IMR-90 (cell line): ENCODE measurements at regions not wholly inside any gene's neighbourhood (a gene's known extent, or its start where the extent isn't known, plus 50 kb on each side); places are given as distances from the start of the nearest gene placed in this dataset.

Source experiments
- ATAC-seq: fragments of 200-7000 bp; cut with Tn5 transposase; 2 replicates; pipeline ENCODE4 v1.9.1; 2020; ENCODE audit warnings: low read depth, mild to moderate bottlenecking, moderate library complexity
- BruUV-seq: library from RNA; stranded (reverse); fragments of 400-500 nt; replicated peaks from 2 replicates; lab custom pipeline; 2021; lab: Mats Ljungman, UMichigan
- CTCF ChIA-PET: fragments of 300-600 bp; formaldehyde crosslinking; extraction: SDS; loops from one replicate; lab custom pipeline; 2021; ENCODE audit warnings: antibody characterized with exemption; lab: Yijun Ruan, JAX
- POLR2A ChIA-PET: fragments of 300-600 bp; sonication (Branson Sonifier 250); formaldehyde crosslinking; loops from one replicate; lab custom pipeline; 2022; ENCODE audit warnings: antibody characterized with exemption; ENCODE audit not compliant: unreplicated experiment; lab: Charles Lee
- DNase-seq: peaks from one replicate; pipeline ENCODE4 v3.0.0; 2013
- H2AFZ ChIP-seq: replicated peaks from 2 replicates; pipeline ENCODE3; 2013; ENCODE audit warnings: low read length, mild to moderate bottlenecking; ENCODE audit not compliant: poor library complexity
- H2AK5ac ChIP-seq: 2 replicates; pipeline ENCODE4 v1.6.1; 2013; ENCODE audit warnings: low read depth, low read length, inconsistent platforms
- H2AK9ac ChIP-seq: replicated peaks from 2 replicates; pipeline ENCODE3; 2013; ENCODE audit warnings: mild to moderate bottlenecking, low read depth, low read length, moderate library complexity; ENCODE audit not compliant: poor library complexity
- H2BK120ac ChIP-seq: 2 replicates; pipeline ENCODE4 v1.6.1; 2013; ENCODE audit warnings: low read depth, low read length, inconsistent platforms
- H2BK15ac ChIP-seq: 3 replicates; pipeline ENCODE4 v1.6.1; 2013; ENCODE audit warnings: low read depth, low read length, inconsistent platforms
- H2BK20ac ChIP-seq: 2 replicates; pipeline ENCODE4 v1.6.1; 2013; ENCODE audit warnings: low read depth, mild to moderate bottlenecking, inconsistent platforms, low read length, moderate library complexity
- H2BK5ac ChIP-seq: 2 replicates; pipeline ENCODE4 v1.6.1; 2013; ENCODE audit warnings: mild to moderate bottlenecking, low read depth, low read length, inconsistent platforms; ENCODE audit not compliant: poor library complexity, severe bottlenecking
- H3K14ac ChIP-seq: replicated peaks from 2 replicates; pipeline ENCODE4 v1.6.1; 2013; ENCODE audit warnings: low read depth, low read length, inconsistent platforms
- H3K18ac ChIP-seq: 2 replicates; pipeline ENCODE4 v1.6.1; 2013; ENCODE audit warnings: low read depth, low read length, control low read depth
- H3K23ac ChIP-seq: 2 replicates; pipeline ENCODE4 v1.6.1; 2013; ENCODE audit warnings: low read depth, low read length, inconsistent platforms
- H3K27ac ChIP-seq: 2 replicates; pipeline ENCODE4 v1.5.1; 2013; ENCODE audit warnings: mild to moderate bottlenecking, control low read depth, low read length; ENCODE audit not compliant: insufficient read depth
- H3K27me3 ChIP-seq: 2 replicates; pipeline ENCODE4 v1.6.1; 2013; ENCODE audit warnings: low read length; ENCODE audit not compliant: control insufficient read depth, insufficient read depth
- H3K36me3 ChIP-seq: 2 replicates; pipeline ENCODE4 v1.6.1; 2013; ENCODE audit warnings: low read length, mixed read lengths; ENCODE audit not compliant: control insufficient read depth, insufficient read depth
- H3K4ac ChIP-seq: 2 replicates; pipeline ENCODE4 v1.6.1; 2013; ENCODE audit warnings: low read depth, low read length, inconsistent platforms
- H3K4me1 ChIP-seq: 2 replicates; pipeline ENCODE4 v1.6.1; 2013; ENCODE audit warnings: low read length, mixed read lengths; ENCODE audit not compliant: control insufficient read depth, insufficient read depth
- H3K4me2 ChIP-seq: 2 replicates; pipeline ENCODE4 v1.6.1; 2013; ENCODE audit warnings: low read depth, mild to moderate bottlenecking, control low read depth, low read length, moderate library complexity
- H3K4me3 ChIP-seq: 2 replicates; pipeline ENCODE4 v1.5.1; 2013; ENCODE audit warnings: low read depth, mild to moderate bottlenecking, control low read depth, low read length, moderate library complexity; ENCODE audit not compliant: insufficient read depth
- H3K56ac ChIP-seq: 2 replicates; pipeline ENCODE4 v1.6.1; 2013; ENCODE audit warnings: low read length, inconsistent platforms; ENCODE audit not compliant: insufficient read depth; ENCODE audit errors: extremely low read depth
- H3K79me1 ChIP-seq, 2 experiments: 2 replicates each; pipeline ENCODE4 v1.6.1; 2013; ENCODE audit warnings: low read length in 2 of 2, inconsistent platforms in 1 of 2, low read depth in 1 of 2
- H3K9ac ChIP-seq: 2 replicates; pipeline ENCODE4 v1.6.1; 2013; ENCODE audit warnings: low read depth, low read length, control low read depth
- H3K9me1 ChIP-seq: 2 replicates; pipeline ENCODE4 v1.6.1; 2013; ENCODE audit warnings: low read length, inconsistent platforms; ENCODE audit not compliant: insufficient read depth
- H3K9me3 ChIP-seq: 2 replicates; pipeline ENCODE4 v1.6.1; 2013; ENCODE audit warnings: low read length; ENCODE audit not compliant: control insufficient read depth, insufficient read depth
- H4K20me1 ChIP-seq: 2 replicates; pipeline ENCODE4 v1.6.1; 2013; ENCODE audit warnings: low read length, inconsistent platforms; ENCODE audit not compliant: insufficient read depth
- H4K5ac ChIP-seq: 2 replicates; pipeline ENCODE4 v1.6.1; 2013; ENCODE audit warnings: mild to moderate bottlenecking, low read depth, low read length, control low read depth
- H4K8ac ChIP-seq, 2 experiments: 2 replicates each; pipeline ENCODE4 v1.6.1; 2013; ENCODE audit warnings: low read depth in 2 of 2, low read length in 2 of 2, control low read depth in 1 of 2, inconsistent platforms in 1 of 2
- H4K91ac ChIP-seq: 2 replicates; pipeline ENCODE4 v1.6.1; 2013; ENCODE audit warnings: low read depth, low read length, inconsistent platforms; ENCODE audit not compliant: insufficient read depth
- BHLHE40 ChIP-seq: fragments of 150-350 bp; IDR thresholded peaks from 2 replicates; pipeline ENCODE4 v1.6.1; 2016; ENCODE audit warnings: mild to moderate bottlenecking, low read depth, low read length
- CEBPB ChIP-seq: IDR thresholded peaks from 2 replicates; pipeline ENCODE4 v1.6.1; 2012; ENCODE audit warnings: low read depth, low read length, improper control_type of control experiment
- CHD1 ChIP-seq: IDR thresholded peaks from 2 replicates; pipeline ENCODE4 v1.6.1; 2012; ENCODE audit warnings: low read depth, low read length, improper control_type of control experiment
- CTCF ChIP-seq: conservative IDR thresholded peaks from 2 replicates; pipeline ENCODE4 v1.5.1; 2012; ENCODE audit warnings: mild to moderate bottlenecking, low read depth, low read length, improper control_type of control experiment
- ELK1 ChIP-seq: fragments of 150-350 bp; IDR thresholded peaks from 2 replicates; pipeline ENCODE4 v1.6.1; 2016; ENCODE audit warnings: low read depth, mild to moderate bottlenecking, low read length, moderate library complexity, borderline replicate concordance
- FOS ChIP-seq: fragments of 150-350 bp; IDR thresholded peaks from 2 replicates; pipeline ENCODE4 v1.6.1; 2016; ENCODE audit warnings: low read depth, low read length
- MAFK ChIP-seq: IDR thresholded peaks from 2 replicates; pipeline ENCODE4 v1.6.1; 2012; ENCODE audit warnings: low read depth, low read length, improper control_type of control experiment
- MAZ ChIP-seq: IDR thresholded peaks from 2 replicates; pipeline ENCODE4 v1.6.1; 2012; ENCODE audit warnings: low read depth, mild to moderate bottlenecking, low read length, improper control_type of control experiment, moderate library complexity, borderline replicate concordance
- MXI1 ChIP-seq: IDR thresholded peaks from 2 replicates; pipeline ENCODE4 v1.6.1; 2012; ENCODE audit warnings: low read depth, mild to moderate bottlenecking, low read length, moderate library complexity, borderline replicate concordance
- NFE2L2 ChIP-seq: fragments of 150-350 bp; IDR thresholded peaks from 2 replicates; pipeline ENCODE4 v1.6.1; 2016; ENCODE audit warnings: low read depth, mild to moderate bottlenecking, low read length
- POLR2A ChIP-seq: IDR thresholded peaks from 2 replicates; pipeline ENCODE4 v1.6.1; 2012; ENCODE audit warnings: mild to moderate bottlenecking, low read depth, low read length
- RAD21 ChIP-seq: IDR thresholded peaks from 2 replicates; pipeline ENCODE4 v1.6.1; 2012; ENCODE audit warnings: low read length, improper control_type of control experiment
- RCOR1 ChIP-seq: IDR thresholded peaks from 2 replicates; pipeline ENCODE4 v1.6.1; 2012; ENCODE audit warnings: mild to moderate bottlenecking, low read length, improper control_type of control experiment; ENCODE audit not compliant: insufficient replicate concordance
- RFX5 ChIP-seq: IDR thresholded peaks from 2 replicates; pipeline ENCODE4 v1.8.0; 2012; ENCODE audit warnings: low read depth, mild to moderate bottlenecking, low read length, moderate library complexity
- SMC3 ChIP-seq: fragments of 150-350 bp; IDR thresholded peaks from 2 replicates; pipeline ENCODE4 v1.6.1; 2016; ENCODE audit warnings: low read depth, mild to moderate bottlenecking, antibody characterized with exemption, low read length, moderate library complexity
- WGBS, 2 experiments: methylation state at CpG; one replicate each; pipeline versions ENCODE4 v1.1.5 to v1.1.7; 2013; ENCODE audit warnings: missing lambda C conversion rate in 2 of 2; ENCODE audit not compliant: insufficient read length in 1 of 2; ENCODE audit errors: extremely low coverage in 2 of 2; 5-methylcytosine and 5-hydroxymethylcytosine counted together
- dilution Hi-C: fragments of 300-500 bp; cut with HindIII; formaldehyde crosslinking; loops from one replicate; pipeline ENCODE4 v1.14.3; 2018; ENCODE audit warnings: low sequenced_read_pairs; ENCODE audit not compliant: unreplicated experiment
- in situ Hi-C: fragments of 300-500 bp; cut with MboI; formaldehyde crosslinking; loops from 3 replicates; pipeline ENCODE4 v1.14.3; 2019; ENCODE audit warnings: low sequenced_read_pairs, inconsistent platforms, mixed read lengths
- intact Hi-C: fragments of 100-400 bp; cut with micrococcal nuclease; formaldehyde crosslinking; loops from 2 replicates; pipeline ENCODE4 v1.10.0; 2022
- TF ChIP-seq, protein P1 (sequence below): fragments of 150-350 bp; IDR thresholded peaks from 2 replicates; pipeline ENCODE4 v1.6.1; 2017; ENCODE audit warnings: mild to moderate bottlenecking, antibody characterized with exemption, low read length, low read depth

DNA sequence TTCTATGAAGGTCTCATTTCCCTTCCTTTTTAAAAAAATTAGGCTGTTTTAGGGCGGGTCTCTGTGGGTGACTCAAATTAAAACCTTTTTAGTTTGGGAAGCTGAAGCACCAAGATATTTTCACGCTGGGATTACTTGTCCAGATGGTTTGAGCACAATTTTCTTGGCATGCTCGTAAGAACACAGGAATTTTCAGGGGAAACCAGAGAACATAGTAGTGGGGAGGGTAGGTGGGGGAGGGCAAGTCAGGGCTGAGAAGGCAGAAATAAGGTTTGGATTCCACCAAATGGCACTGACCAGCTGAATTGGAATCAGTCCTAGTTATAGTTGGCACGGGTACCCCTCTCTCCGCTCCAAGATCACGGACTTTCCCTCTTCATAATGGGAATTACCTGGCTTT lies 97.3 kb upstream of the LRIG1 start:
- WGBS, 2 experiments = 25% methylated on average over 2 of the region's 6 CpGs; no CpG with 5 or more reads in 1 of the 2 experiments
- POLR2A ChIA-PET = no interaction called here
- Histone ChIP-seq H3K4me1 (peaks cover 8% of the 10 kb centered on the region), H3K18ac (no peak overlapping the region), H2BK20ac (peak overlapping the region; percentile 58; the same call in 1 of the 2 replicates), H4K91ac (peak overlapping the region; percentile 38; the same call in 1 of the 2 replicates), H3K9ac (no peak overlapping the region), H3K4me2 (no peak overlapping the region), H3K79me1 (no peaks in the 10 kb centered on the region), H3K4me3 (no peak overlapping the region), H3K4ac (peak overlapping the region; percentile 48), H4K8ac (no peak overlapping the region), H3K9me3 (no peaks in the 10 kb centered on the region), H3K56ac (no peak overlapping the region), H2BK5ac (no peak overlapping the region), H3K27me3 (no peaks in the 10 kb centered on the region), H3K36me3 (no peaks in the 10 kb centered on the region), H3K9me1 (no peaks in the 10 kb centered on the region; the same call in none of the 2 replicates), H3K23ac (no peak overlapping the region), H2BK15ac (peak overlapping the region; percentile 60; the same call in 1 of the 3 replicates), H2AK9ac (peak overlapping the region; percentile 16), H3K14ac (0 out of 2 replicates have a peak overlapping the region, but pooled peaks have one; percentile 46), H2BK120ac (0 out of 2 replicates have a peak overlapping the region, but pooled peaks have one; percentile 30), H2AK5ac (peak overlapping the region; percentile 85; the same call in 1 of the 2 replicates), H4K5ac (no peak overlapping the region), H4K20me1 (no peaks in the 10 kb centered on the region), H2AFZ (no peak overlapping the region), H3K27ac (no peak overlapping the region)
- TF ChIP-seq RAD21 (no peak), RCOR1 (no peak), CEBPB (no peak), MAFK (no peak), CHD1 (no peak), MAZ (no peak), ELK1 (no peak), SMC3 (no peak), CTCF (no peak), RFX5 (no peak), MXI1 (no peak), NFE2L2 (no peak), BHLHE40 (no peak), POLR2A (no peak), FOS (no peak)
- TF ChIP-seq, protein P1, sequence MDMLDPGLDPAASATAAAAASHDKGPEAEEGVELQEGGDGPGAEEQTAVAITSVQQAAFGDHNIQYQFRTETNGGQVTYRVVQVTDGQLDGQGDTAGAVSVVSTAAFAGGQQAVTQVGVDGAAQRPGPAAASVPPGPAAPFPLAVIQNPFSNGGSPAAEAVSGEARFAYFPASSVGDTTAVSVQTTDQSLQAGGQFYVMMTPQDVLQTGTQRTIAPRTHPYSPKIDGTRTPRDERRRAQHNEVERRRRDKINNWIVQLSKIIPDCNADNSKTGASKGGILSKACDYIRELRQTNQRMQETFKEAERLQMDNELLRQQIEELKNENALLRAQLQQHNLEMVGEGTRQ = no peak
- BruUV-seq = no TSS peak
- in situ Hi-C loops = loop anchor here (10.0 kb wide), 1 partner anchor 183 kb away; no protein-coding TSS in a partner anchor
- CTCF ChIA-PET = no interaction called here
- intact Hi-C loops = loop anchor here (10.0 kb wide), 3 partner anchors 183 to 323 kb away; no protein-coding TSS in a partner anchor
- dilution Hi-C loops = no loop called here
- DNase-seq (peak; percentile 76), ATAC-seq (peak; percentile 46; the same call in 1 of the 2 replicates)
